ENCODE measurements at regions not wholly inside any gene's neighbourhood (a gene's known extent, or its start where the extent isn't known, plus 50 kb on each side); places are given as distances from the start of the nearest gene placed in this dataset.

DNA sequence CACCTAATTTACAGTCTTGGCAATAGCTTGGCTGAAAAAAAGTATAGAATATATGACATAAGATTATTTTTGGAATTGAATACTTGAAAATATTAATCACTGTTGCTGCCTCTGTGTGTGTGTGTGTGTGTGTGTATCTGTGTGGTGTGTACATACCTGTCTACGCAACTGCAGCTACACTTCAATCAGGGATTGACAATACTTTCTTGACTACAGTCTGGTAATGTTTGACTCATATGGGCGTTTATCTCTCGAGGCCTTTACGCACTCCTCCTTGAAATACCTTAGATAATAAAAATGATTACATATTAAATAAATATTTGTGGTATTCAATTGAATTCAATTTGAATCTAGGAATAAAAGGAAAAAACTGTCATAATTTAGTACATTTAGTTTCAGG, 565.2 kb downstream of the PCDH18 start:
- TF ChIP-seq, protein P1, sequence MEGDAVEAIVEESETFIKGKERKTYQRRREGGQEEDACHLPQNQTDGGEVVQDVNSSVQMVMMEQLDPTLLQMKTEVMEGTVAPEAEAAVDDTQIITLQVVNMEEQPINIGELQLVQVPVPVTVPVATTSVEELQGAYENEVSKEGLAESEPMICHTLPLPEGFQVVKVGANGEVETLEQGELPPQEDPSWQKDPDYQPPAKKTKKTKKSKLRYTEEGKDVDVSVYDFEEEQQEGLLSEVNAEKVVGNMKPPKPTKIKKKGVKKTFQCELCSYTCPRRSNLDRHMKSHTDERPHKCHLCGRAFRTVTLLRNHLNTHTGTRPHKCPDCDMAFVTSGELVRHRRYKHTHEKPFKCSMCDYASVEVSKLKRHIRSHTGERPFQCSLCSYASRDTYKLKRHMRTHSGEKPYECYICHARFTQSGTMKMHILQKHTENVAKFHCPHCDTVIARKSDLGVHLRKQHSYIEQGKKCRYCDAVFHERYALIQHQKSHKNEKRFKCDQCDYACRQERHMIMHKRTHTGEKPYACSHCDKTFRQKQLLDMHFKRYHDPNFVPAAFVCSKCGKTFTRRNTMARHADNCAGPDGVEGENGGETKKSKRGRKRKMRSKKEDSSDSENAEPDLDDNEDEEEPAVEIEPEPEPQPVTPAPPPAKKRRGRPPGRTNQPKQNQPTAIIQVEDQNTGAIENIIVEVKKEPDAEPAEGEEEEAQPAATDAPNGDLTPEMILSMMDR (IDR thresholded peaks at IDR 0.05), result no peak

DNA sequence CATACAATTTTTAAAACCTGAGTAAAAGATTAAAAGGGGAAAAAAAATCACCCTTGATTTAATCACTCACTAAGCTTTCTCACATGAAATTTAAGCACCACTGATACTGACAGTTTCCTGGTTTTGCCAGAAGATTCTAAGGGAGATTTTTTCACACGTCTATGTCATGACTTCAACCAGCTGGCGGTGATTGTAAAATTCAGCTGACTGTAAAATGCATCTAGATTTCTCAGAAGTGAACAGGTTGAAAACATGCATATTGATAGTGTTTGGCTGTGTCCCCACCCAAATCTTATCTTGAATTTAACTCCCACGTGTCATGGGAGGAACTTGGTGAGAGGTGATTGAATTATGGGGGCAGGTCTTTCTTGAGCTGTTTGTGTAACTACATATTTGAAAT, 566.8 kb downstream of the PCDH18 start:
- Mint-ChIP-seq H3K36me3 (ENCODE audit: low read depth) (no peaks in the 10 kb centered on the region), H3K9me3 (no peaks in the 10 kb centered on the region), H3K4me1 (no peaks in the 10 kb centered on the region), H3K27ac (no peak overlapping the region), H3K27me3 (ENCODE audit: low read depth, poor library complexity) (no peaks in the 10 kb centered on the region), H3K4me3 (no peak overlapping the region)
- TF ChIP-seq, protein P1 (IDR thresholded peaks at IDR 0.05), result no peak
- no peak for DNase-seq

More for the DNA sequence above, 565.2 kb downstream of the PCDH18 start:
- no peaks in the 10 kb centered on the region for H3K36me3 Mint-ChIP-seq (ENCODE audit: low read depth)
- no peak for DNase-seq
- H3K27ac Mint-ChIP-seq, result no peak overlapping the region
- no peaks in the 10 kb centered on the region for H3K9me3 Mint-ChIP-seq
- H3K4me1 Mint-ChIP-seq, result no peaks in the 10 kb centered on the region
- no peak overlapping the region for H3K4me3 Mint-ChIP-seq
- H3K27me3 Mint-ChIP-seq (ENCODE audit: low read depth, poor library complexity), result no peaks in the 10 kb centered on the region

DNA sequence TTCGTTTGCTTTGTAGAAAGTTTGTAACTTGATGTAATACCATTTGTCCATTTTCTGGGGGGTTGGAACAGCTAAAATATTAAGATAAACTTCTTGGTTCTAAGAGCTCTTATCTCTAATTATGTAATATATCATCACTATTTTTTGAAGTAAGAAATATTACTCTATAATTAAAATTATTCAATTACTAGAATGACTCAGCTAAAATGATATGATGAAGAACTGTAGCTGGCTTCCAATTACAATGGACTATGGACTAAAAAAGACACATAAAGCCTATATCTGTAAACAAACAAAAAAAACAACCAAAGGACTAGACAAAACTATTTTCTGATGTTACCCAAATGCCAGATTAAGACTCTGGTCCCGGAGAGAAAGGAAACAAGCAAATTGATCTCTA, 569.4 kb downstream of the PCDH18 start:
- Mint-ChIP-seq H3K27ac (no peak overlapping the region), H3K4me1 (no peaks in the 10 kb centered on the region), H3K9me3 (no peaks in the 10 kb centered on the region), H3K4me3 (no peak overlapping the region), H3K36me3 (ENCODE audit: low read depth) (no peaks in the 10 kb centered on the region), H3K27me3 (ENCODE audit: low read depth, poor library complexity) (no peaks in the 10 kb centered on the region)
- TF ChIP-seq, protein P1 (IDR thresholded peaks at IDR 0.05), result no peak
- DNase-seq, result no peak

- Mint-ChIP-seq H3K27me3 (ENCODE audit: low read depth, poor library complexity) (no peaks in the 10 kb centered on the region), H3K36me3 (ENCODE audit: low read depth) (no peaks in the 10 kb centered on the region), H3K9me3 (no peaks in the 10 kb centered on the region), H3K4me3 (no peak overlapping the region), H3K27ac (no peak overlapping the region), H3K4me1 (no peaks in the 10 kb centered on the region)
- no peak for DNase-seq
- TF ChIP-seq, protein P1 (IDR thresholded peaks at IDR 0.05), result no peak
Measured at GRCh38 chr4:136946307-136946907, 585.9 kb downstream of the PCDH18 start.

DNA sequence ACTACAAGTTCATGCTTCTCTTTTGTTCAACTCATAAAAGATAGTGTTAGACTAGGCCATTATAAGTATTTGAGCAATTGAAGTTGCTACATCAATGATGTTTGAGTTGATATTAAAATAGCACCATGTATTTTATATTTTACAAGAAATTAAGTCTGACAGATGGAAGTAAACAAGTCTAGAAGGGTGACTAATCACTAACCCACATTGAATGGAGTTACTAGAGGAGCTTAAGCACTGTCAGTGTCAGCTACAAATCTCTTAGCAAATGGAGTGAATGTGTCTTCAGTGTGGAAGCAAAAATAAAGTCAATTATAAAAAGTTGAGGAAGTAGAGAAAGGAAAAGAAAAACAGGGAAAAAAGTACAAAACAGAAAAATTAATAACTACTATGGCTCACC, 592.5 kb downstream of the PCDH18 start:
- Mint-ChIP-seq H3K4me3 (no peak overlapping the region), H3K4me1 (no peaks in the 10 kb centered on the region), H3K9me3 (no peaks in the 10 kb centered on the region), H3K27me3 (ENCODE audit: low read depth, poor library complexity) (no peaks in the 10 kb centered on the region), H3K27ac (no peak overlapping the region), H3K36me3 (ENCODE audit: low read depth) (no peaks in the 10 kb centered on the region)
- TF ChIP-seq, protein P1 (IDR thresholded peaks at IDR 0.05), result no peak
- no peak for DNase-seq

- no peak for DNase-seq
- H3K4me3 Mint-ChIP-seq, result no peak overlapping the region
- no peaks in the 10 kb centered on the region for H3K9me3 Mint-ChIP-seq
- no peak overlapping the region for H3K27ac Mint-ChIP-seq
- no peaks in the 10 kb centered on the region for H3K36me3 Mint-ChIP-seq (ENCODE audit: low read depth)
- TF ChIP-seq, protein P1 (IDR thresholded peaks at IDR 0.05), result no peak
- H3K27me3 Mint-ChIP-seq (ENCODE audit: low read depth, poor library complexity), result no peaks in the 10 kb centered on the region
- no peaks in the 10 kb centered on the region for H3K4me1 Mint-ChIP-seq
Measured at GRCh38 chr4:136935871-136936270, 596.4 kb downstream of the PCDH18 start.

Measured in nephron progenitor cell (in vitro differentiated cells).